H1 (cell line): ENCODE measurements at regions not wholly inside any gene's neighbourhood (a gene's known extent, or its start where the extent isn't known, plus 50 kb on each side); places are given as distances from the start of the nearest gene placed in this dataset.

Experiments used
- RBBP5 ChIP-seq: IDR thresholded peaks from 2 replicates; pipeline ENCODE4 v1.7.1; 2012; ENCODE audit warnings: low read depth, mild to moderate bottlenecking, inconsistent platforms, low read length, moderate library complexity, borderline replicate concordance
- SP1 ChIP-seq: IDR thresholded peaks from 2 replicates; pipeline ENCODE4 v1.6.1; 2011; ENCODE audit warnings: low read depth, low read length
- TF ChIP-seq, protein P1 (sequence below): IDR thresholded peaks from 2 replicates; pipeline ENCODE4 v1.6.1; 2012; ENCODE audit warnings: inconsistent platforms

DNA sequence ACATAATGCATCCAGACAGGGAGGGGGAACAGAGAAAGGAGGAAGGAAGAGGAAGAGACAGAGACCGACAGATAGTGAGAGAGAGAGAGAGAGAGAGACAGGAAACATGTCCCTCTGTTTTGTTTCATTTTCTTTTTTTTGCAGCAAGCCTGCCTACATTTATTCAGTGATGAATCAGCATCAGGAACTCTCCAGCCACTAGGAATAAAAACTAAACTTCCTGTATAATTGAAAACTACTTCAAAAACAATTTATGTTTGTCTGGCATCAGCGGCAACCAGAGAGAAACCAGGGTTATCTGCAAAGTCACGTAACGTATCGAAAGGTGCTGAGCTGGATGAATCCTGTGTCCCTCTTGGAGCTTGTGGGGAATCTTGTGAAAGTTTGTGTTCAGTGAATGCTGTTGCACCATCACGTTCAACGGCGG, 148.6 kb upstream of the SOX21 start (continued):
- TF ChIP-seq, protein P1, sequence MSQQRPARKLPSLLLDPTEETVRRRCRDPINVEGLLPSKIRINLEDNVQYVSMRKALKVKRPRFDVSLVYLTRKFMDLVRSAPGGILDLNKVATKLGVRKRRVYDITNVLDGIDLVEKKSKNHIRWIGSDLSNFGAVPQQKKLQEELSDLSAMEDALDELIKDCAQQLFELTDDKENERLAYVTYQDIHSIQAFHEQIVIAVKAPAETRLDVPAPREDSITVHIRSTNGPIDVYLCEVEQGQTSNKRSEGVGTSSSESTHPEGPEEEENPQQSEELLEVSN = no peak
- TF ChIP-seq SP1 (no peak), RBBP5 (no peak)
